GM23248 (cell line): ENCODE measurements at regions not wholly inside any gene's neighbourhood (a gene's known extent, or its start where the extent isn't known, plus 50 kb on each side); places are given as distances from the start of the nearest gene placed in this dataset.

Experiments
- DNase-seq: peaks from one replicate; pipeline ENCODE4 v3.0.0-alpha.2; 2015
- H2AFZ ChIP-seq: fragments of 200-600 bp; sonication (generic); 2 replicates; pipeline ENCODE4 v1.6.1; 2016; ENCODE audit warnings: antibody characterized with exemption
- H3F3A ChIP-seq: fragments of 200-600 bp; sonication (generic); 2 replicates; pipeline ENCODE4 v1.6.1; 2016; ENCODE audit warnings: mild to moderate bottlenecking, antibody characterized with exemption, mixed run types; ENCODE audit not compliant: insufficient read depth
- H3K27ac ChIP-seq: fragments of 200-600 bp; sonication (generic); 2 replicates; pipeline ENCODE4 v1.5.1; 2016; ENCODE audit warnings: mild to moderate bottlenecking
- H3K27me3 ChIP-seq: fragments of 200-600 bp; sonication (generic); replicated peaks from 2 replicates; pipeline ENCODE4 v1.6.1; 2016; ENCODE audit warnings: mild to moderate bottlenecking; ENCODE audit not compliant: insufficient read depth
- H3K36me3 ChIP-seq: fragments of 200-600 bp; sonication (generic); 2 replicates; pipeline ENCODE4 v1.6.1; 2016; ENCODE audit warnings: low read depth, mild to moderate bottlenecking
- H3K4me1 ChIP-seq: fragments of 200-600 bp; sonication (generic); 2 replicates; pipeline ENCODE4 v1.6.1; 2016; ENCODE audit warnings: mild to moderate bottlenecking; ENCODE audit not compliant: insufficient read depth
- H3K4me2 ChIP-seq: fragments of 200-600 bp; sonication (generic); one replicate; pipeline ENCODE4 v1.6.1; 2016; ENCODE audit warnings: mild to moderate bottlenecking; ENCODE audit not compliant: unreplicated experiment
- H3K4me3 ChIP-seq: fragments of 200-600 bp; sonication (generic); 2 replicates; pipeline ENCODE4 v1.5.1; 2016; ENCODE audit warnings: mild to moderate bottlenecking
- H3K79me2 ChIP-seq: fragments of 200-600 bp; sonication (generic); 2 replicates; pipeline ENCODE4 v1.6.1; 2016; ENCODE audit warnings: mild to moderate bottlenecking; ENCODE audit not compliant: insufficient read depth
- H3K9ac ChIP-seq: fragments of 200-600 bp; sonication (generic); 2 replicates; pipeline ENCODE4 v1.6.1; 2016; ENCODE audit warnings: mild to moderate bottlenecking
- H3K9me2 ChIP-seq: fragments of 200-600 bp; sonication (generic); 2 replicates; pipeline ENCODE4 v1.6.1; 2016; ENCODE audit warnings: mixed run types, mild to moderate bottlenecking, moderate library complexity; ENCODE audit not compliant: insufficient read depth
- H3K9me3 ChIP-seq: fragments of 200-600 bp; sonication (generic); one replicate; pipeline ENCODE4 v1.6.1; 2017; ENCODE audit warnings: low read depth
- H4K20me1 ChIP-seq: fragments of 200-600 bp; sonication (generic); 2 replicates; pipeline ENCODE4 v1.6.0; 2016; ENCODE audit not compliant: insufficient read depth
- EZH2 ChIP-seq: fragments of 200-600 bp; sonication (generic); IDR thresholded peaks from 2 replicates; pipeline ENCODE4 v1.6.1; 2018; ENCODE audit warnings: antibody characterized with exemption, mild to moderate bottlenecking; ENCODE audit not compliant: insufficient read depth, poor library complexity, severe bottlenecking
- EZH2phosphoT487 ChIP-seq: fragments of 200-600 bp; sonication (generic); IDR thresholded peaks from 2 replicates; pipeline ENCODE4 v1.6.1; 2018; ENCODE audit warnings: antibody characterized with exemption, moderate library complexity, mild to moderate bottlenecking, low read depth; ENCODE audit not compliant: insufficient read depth
- WGBS, 2 experiments: methylation state at CpG; one replicate each; pipeline ENCODE4 v1.1.6; 2015 to 2017; ENCODE audit warnings: low lambda C conversion rate in 2 of 2, low coverage in 1 of 2; ENCODE audit errors: missing lambda C conversion rate in 2 of 2; 5-methylcytosine and 5-hydroxymethylcytosine counted together
- in situ Hi-C: fragments of 300-500 bp; cut with MboI; formaldehyde crosslinking; loops from 2 replicates; pipeline ENCODE4 v1.15.0; 2020

- Histone ChIP-seq H3F3A (no peaks in the 10 kb centered on the region), H3K9ac (no peak overlapping the region), H3K4me1 (no peaks in the 10 kb centered on the region), H3K79me2 (no peaks in the 10 kb centered on the region), H2AFZ (no peak overlapping the region), H3K9me2 (no peaks in the 10 kb centered on the region), H3K9me3 (no peaks in the 10 kb centered on the region), H3K27me3 (peaks cover 16% of the 10 kb centered on the region), H4K20me1 (no peaks in the 10 kb centered on the region), H3K4me3 (no peak overlapping the region), H3K36me3 (no peaks in the 10 kb centered on the region), H3K4me2 (no peak overlapping the region), H3K27ac (no peak overlapping the region)
- in situ Hi-C loops, result no loop called here
- TF ChIP-seq EZH2phosphoT487 (no peak), EZH2 (no peak)
- no peak for DNase-seq
- WGBS, 2 experiments, result 22 to 23% methylated on average over 6 of the region's 6 CpGs
Measured at GRCh38 chr1:226475142-226475511, 67.2 kb upstream of the PARP1 start.

- in situ Hi-C loops, result no loop called here
- H3K36me3 ChIP-seq, result no peaks in the 10 kb centered on the region
- H3K79me2 ChIP-seq, result no peaks in the 10 kb centered on the region
- H3K9me3 ChIP-seq, result no peaks in the 10 kb centered on the region
- H3K4me2 ChIP-seq, result no peak overlapping the region
- H3K27me3 ChIP-seq, result peaks cover 24% of the 10 kb centered on the region
- no peak for DNase-seq
- no peaks in the 10 kb centered on the region for H3K9me2 ChIP-seq
- H3K27ac ChIP-seq, result no peak overlapping the region
- H3K4me1 ChIP-seq, result no peaks in the 10 kb centered on the region
- H3K4me3 ChIP-seq, result no peak overlapping the region
- no peak overlapping the region for H3K9ac ChIP-seq
- H3F3A ChIP-seq, result no peaks in the 10 kb centered on the region
- no peak for TF ChIP-seq EZH2phosphoT487
- no peaks in the 10 kb centered on the region for H4K20me1 ChIP-seq
- H2AFZ ChIP-seq, result no peak overlapping the region
- 58 to 62% methylated on average over 5 of the region's 5 CpGs for WGBS, 2 experiments
Measured at GRCh38 chr1:226476066-226476465, 68.2 kb upstream of the PARP1 start.

- Histone ChIP-seq H3K4me2 (no peak overlapping the region), H3K27me3 (peaks cover 31% of the 10 kb centered on the region), H3K4me3 (no peak overlapping the region), H3K79me2 (no peaks in the 10 kb centered on the region), H3K9me2 (no peaks in the 10 kb centered on the region), H2AFZ (no peak overlapping the region), H4K20me1 (no peaks in the 10 kb centered on the region), H3K9ac (no peak overlapping the region), H3K9me3 (no peaks in the 10 kb centered on the region), H3F3A (no peaks in the 10 kb centered on the region), H3K4me1 (no peaks in the 10 kb centered on the region), H3K36me3 (no peaks in the 10 kb centered on the region), H3K27ac (no peak overlapping the region)
- TF ChIP-seq EZH2phosphoT487, result no peak
- TF ChIP-seq EZH2, result no peak
- WGBS, 2 experiments, result 65% methylated on average over 11 of the region's 11 CpGs
- in situ Hi-C loops, result no loop called here
- DNase-seq, result peak; percentile 22
Measured at GRCh38 chr1:226476648-226477319, 68.9 kb upstream of the PARP1 start.

GRCh38 chr1:226479474-226479873 lies 69.1 kb upstream of the STUM start:
- no peak overlapping the region for H3K4me2 ChIP-seq
- no peaks in the 10 kb centered on the region for H4K20me1 ChIP-seq
- H3K27me3 ChIP-seq, result peaks cover 47% of the 10 kb centered on the region
- H3K79me2 ChIP-seq, result no peaks in the 10 kb centered on the region
- no peaks in the 10 kb centered on the region for H3K36me3 ChIP-seq
- H3F3A ChIP-seq, result no peaks in the 10 kb centered on the region
- H3K9me3 ChIP-seq, result no peaks in the 10 kb centered on the region
- TF ChIP-seq EZH2phosphoT487, result no peak
- TF ChIP-seq EZH2, result no peak
- no peak overlapping the region for H3K9ac ChIP-seq
- H3K27ac ChIP-seq, result no peak overlapping the region
- no peaks in the 10 kb centered on the region for H3K9me2 ChIP-seq
- H2AFZ ChIP-seq, result no peak overlapping the region
- WGBS, 2 experiments, result 68 to 78% methylated on average over 3 of the region's 3 CpGs
- in situ Hi-C loops, result no loop called here
- no peak for DNase-seq
- H3K4me3 ChIP-seq, result no peak overlapping the region
- H3K4me1 ChIP-seq, result no peaks in the 10 kb centered on the region

- Histone ChIP-seq H3K27me3 (peaks cover 50% of the 10 kb centered on the region), H2AFZ (no peak overlapping the region), H3K79me2 (no peaks in the 10 kb centered on the region), H3K27ac (no peak overlapping the region), H3K9me3 (no peaks in the 10 kb centered on the region), H3K9me2 (no peaks in the 10 kb centered on the region), H3K4me1 (no peaks in the 10 kb centered on the region), H3K4me3 (no peak overlapping the region), H3F3A (no peaks in the 10 kb centered on the region), H3K36me3 (no peaks in the 10 kb centered on the region), H3K9ac (no peak overlapping the region), H3K4me2 (no peak overlapping the region), H4K20me1 (no peaks in the 10 kb centered on the region)
- TF ChIP-seq EZH2 (no peak), EZH2phosphoT487 (no peak)
- in situ Hi-C loops, result no loop called here
- WGBS, 2 experiments, result 56 to 64% methylated on average over 3 of the region's 3 CpGs
- DNase-seq, result no peak
Measured at GRCh38 chr1:226480461-226480860, 68.1 kb upstream of the STUM start.
